Activated CD8-positive, alpha-beta T cell treated with anti-CD3 and anti-CD28 coated beads for 36 hours (primary cell): ENCODE measurements at regions not wholly inside any gene's neighbourhood (a gene's known extent, or its start where the extent isn't known, plus 50 kb on each side); places are given as distances from the start of the nearest gene placed in this dataset.

Experiments used
- ATAC-seq: fragments of 200-7000 bp; cut with Tn5 transposase; one replicate; pipeline ENCODE4 v1.10.0; 2021; ENCODE audit warnings: mild to moderate bottlenecking, moderate library complexity
- CTCF ChIA-PET: fragments of 350-600 bp; sonication (Branson Sonifier 250); formaldehyde crosslinking; loops from one replicate; lab custom pipeline; 2021; ENCODE audit warnings: antibody characterized with exemption; lab: Charles Lee
- POLR2A ChIA-PET: fragments of 350-600 bp; sonication (Branson Sonifier 250); formaldehyde crosslinking; loops from one replicate; lab custom pipeline; 2021; ENCODE audit warnings: antibody characterized with exemption; lab: Charles Lee
- DNase-seq: peaks from one replicate; pipeline ENCODE4 v3.0.0-alpha.2; 2020
- H3K27ac Mint-ChIP-seq: one replicate; pipeline ENCODE4 v1.8.0; 2021; ENCODE audit warnings: mild to moderate bottlenecking, mixed read lengths
- H3K27me3 Mint-ChIP-seq: one replicate; pipeline ENCODE4 v1.8.0; 2021; ENCODE audit warnings: mixed read lengths
- H3K36me3 Mint-ChIP-seq: one replicate; pipeline ENCODE4 v1.8.0; 2021; ENCODE audit warnings: low read depth, mixed read lengths
- H3K4me1 Mint-ChIP-seq: one replicate; pipeline ENCODE4 v1.8.0; 2021; ENCODE audit warnings: low read depth, mixed read lengths
- H3K4me3 Mint-ChIP-seq: one replicate; pipeline ENCODE4 v1.8.0; 2021; ENCODE audit warnings: mild to moderate bottlenecking, moderate library complexity, mixed read lengths
- H3K9me3 Mint-ChIP-seq: one replicate; pipeline ENCODE4 v1.8.0; 2021; ENCODE audit warnings: mixed read lengths
- CTCF ChIP-seq: fragments of 200-600 bp; IDR thresholded peaks from one replicate; pipeline ENCODE4 v1.8.0; 2022; ENCODE audit warnings: antibody characterized with exemption, mild to moderate bottlenecking
- intact Hi-C: fragments of 100-400 bp; cut with micrococcal nuclease; formaldehyde crosslinking; loops from one replicate; pipeline ENCODE4 v1.10.0; 2022

- intact Hi-C loops: no loop called here
- peaks cover 2% of the 10 kb centered on the region for H3K36me3 Mint-ChIP-seq
Measured at GRCh38 chr1:170604065-170604464, 59.9 kb upstream of the PRRX1 start.

GRCh38 chr1:170604889-170605288, 59.0 kb upstream of the PRRX1 start:
- peaks cover 15% of the 10 kb centered on the region for H3K9me3 Mint-ChIP-seq
- ATAC-seq (no peak), DNase-seq (no peak)
- peaks cover 12% of the 10 kb centered on the region for H3K27me3 Mint-ChIP-seq
- H3K36me3 Mint-ChIP-seq: peaks cover 2% of the 10 kb centered on the region
- intact Hi-C loops: no loop called here
- no peaks in the 10 kb centered on the region for H3K4me1 Mint-ChIP-seq
- no peak overlapping the region for H3K27ac Mint-ChIP-seq
- no peak overlapping the region for H3K4me3 Mint-ChIP-seq
- ChIA-PET CTCF (interaction anchor here (0.6 kb wide), 1 partner anchor 41 kb away, joined by 3 read pairs; no protein-coding TSS in a partner anchor), POLR2A (no interaction called here)
- TF ChIP-seq CTCF: no peak

More at GRCh38 chr1:170604065-170604464, 59.9 kb upstream of the PRRX1 start:
- no peak overlapping the region for H3K4me3 Mint-ChIP-seq
- TF ChIP-seq CTCF: no peak
- peaks cover 15% of the 10 kb centered on the region for H3K9me3 Mint-ChIP-seq
- ChIA-PET POLR2A (no interaction called here), CTCF (no interaction called here)
- H3K27ac Mint-ChIP-seq: no peak overlapping the region
- H3K4me1 Mint-ChIP-seq: no peaks in the 10 kb centered on the region
- H3K27me3 Mint-ChIP-seq: peaks cover 9% of the 10 kb centered on the region
- DNase-seq (no peak), ATAC-seq (no peak)
